HG03045 (cell line): ENCODE measurements at regions not wholly inside any gene's neighbourhood (a gene's known extent, or its start where the extent isn't known, plus 50 kb on each side); places are given as distances from the start of the nearest gene placed in this dataset.
A peak's percentile ranks its signal among the peaks of the same experiment; 100 is the strongest.

Source experiments
- ATAC-seq: cut with Tn5 transposase; IDR thresholded peaks from one replicate; pipeline ENCODE4 v1.9.1; 2021; ENCODE audit warnings: mild to moderate bottlenecking, moderate library complexity; ENCODE audit not compliant: unreplicated experiment

- no peak for ATAC-seq
Measured at GRCh38 chr3:21357241-21357640, 393.8 kb downstream of the ZNF385D start.

- ATAC-seq = no peak
Measured at GRCh38 chr3:21356402-21356801, 394.6 kb downstream of the ZNF385D start.

GRCh38 chr3:21345382-21345976, 405.5 kb downstream of the ZNF385D start:
- ATAC-seq = no peak

- no peak for ATAC-seq
Measured at GRCh38 chr3:21331857-21332256, 419.2 kb downstream of the ZNF385D start.

- no peak for ATAC-seq
Measured at GRCh38 chr3:21331321-21331720, 419.7 kb downstream of the ZNF385D start.

GRCh38 chr3:21330293-21330692, 420.7 kb downstream of the ZNF385D start:
- ATAC-seq = peak; percentile 87

GRCh38 chr3:21328711-21329390, 422.2 kb downstream of the ZNF385D start:
- ATAC-seq = no peak

GRCh38 chr3:21326704-21327475, 424.1 kb downstream of the ZNF385D start:
- ATAC-seq = no peak

GRCh38 chr3:21314688-21315087, 436.3 kb downstream of the ZNF385D start:
- no peak for ATAC-seq

- ATAC-seq = no peak
Measured at GRCh38 chr3:21310891-21311290, 440.1 kb downstream of the ZNF385D start.

- ATAC-seq = no peak
Measured at GRCh38 chr3:21310161-21310560, 440.8 kb downstream of the ZNF385D start.

- ATAC-seq = no peak
Measured at GRCh38 chr3:21297304-21297703, 453.7 kb downstream of the ZNF385D start.

- ATAC-seq = no peak
Measured at GRCh38 chr3:21294768-21295167, 456.2 kb downstream of the ZNF385D start.

- ATAC-seq = no peak
Measured at GRCh38 chr3:21292971-21293370, 458.0 kb downstream of the ZNF385D start.

- ATAC-seq = no peak
Measured at GRCh38 chr3:21290557-21290956, 460.5 kb downstream of the ZNF385D start.

- no peak for ATAC-seq
Measured at GRCh38 chr3:21274079-21274571, 476.9 kb downstream of the ZNF385D start.

- ATAC-seq = no peak
Measured at GRCh38 chr3:21273259-21274025, 477.6 kb downstream of the ZNF385D start.

- no peak for ATAC-seq
Measured at GRCh38 chr3:21271606-21272016, 479.4 kb downstream of the ZNF385D start.

- no peak for ATAC-seq
Measured at GRCh38 chr3:21269882-21270281, 481.1 kb downstream of the ZNF385D start.

- no peak for ATAC-seq
Measured at GRCh38 chr3:21260507-21260906, 490.5 kb downstream of the ZNF385D start.

- no peak for ATAC-seq
Measured at GRCh38 chr3:21259896-21260295, 491.1 kb downstream of the ZNF385D start.
